ENCODE measurements at regions not wholly inside any gene's neighbourhood (a gene's known extent, or its start where the extent isn't known, plus 50 kb on each side); places are given as distances from the start of the nearest gene placed in this dataset.

DNA sequence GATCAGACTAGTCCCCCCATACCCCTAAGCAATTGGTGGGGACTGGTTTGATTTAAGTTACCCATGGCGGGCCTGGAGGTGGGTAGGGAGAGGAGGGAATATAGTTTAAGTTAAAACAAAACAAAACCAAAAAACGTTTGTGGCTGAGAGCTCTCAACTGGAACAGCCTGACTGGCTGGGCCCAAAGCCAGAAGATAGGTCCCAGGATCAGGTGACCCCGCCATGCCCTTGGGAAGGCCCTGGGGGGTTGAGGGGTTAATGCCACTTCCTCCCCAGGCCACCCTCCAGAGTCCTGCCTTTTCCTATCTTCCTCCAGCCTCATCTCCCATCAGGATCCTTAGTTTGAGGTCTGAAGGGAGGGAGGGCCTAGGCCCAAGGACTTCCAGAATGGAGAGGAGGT lies 82.3 kb upstream of the LHX1 start:
- DNase-seq (ENCODE audit: low read depth in 1 of 2, low spot score in 2 of 2) = no peak
- no peak overlapping the region for H2BK5ac ChIP-seq (ENCODE audit: low read depth, low read length)
- no peak overlapping the region for H4K91ac ChIP-seq (replicated peaks; ENCODE audit: insufficient read length, low read length)
- no peaks in the 10 kb centered on the region; a peak in 1 of 4 replicates for H3K9me3 ChIP-seq (ENCODE audit: insufficient read depth in 2 of 2, low read depth in 1 of 2, low read length in 1 of 2)
- no peak overlapping the region for H3K9ac ChIP-seq (replicated peaks in 1 of 4; ENCODE audit: extremely low read depth in 1 of 4, low read depth in 3 of 4, low read length in 3 of 4)
- no peak overlapping the region for H3K4me2 ChIP-seq (ENCODE audit: insufficient read depth in 1 of 2, low read depth in 2 of 2, low read length in 2 of 2)
- H3K79me1 ChIP-seq (ENCODE audit: low read depth, low read length) = no peaks in the 10 kb centered on the region
- no peak overlapping the region; the same call in 1 of the 2 replicates for H4K8ac ChIP-seq (ENCODE audit: extremely low read depth, insufficient read depth, low read length)
- no peak overlapping the region for H2BK120ac ChIP-seq (replicated peaks; ENCODE audit: low read depth, low read length)
- peaks cover 0 to 6% (median 2%) of the 10 kb centered on the region in 4 experiments; a peak in 4 of 7 replicates for H3K4me1 ChIP-seq (replicated peaks in 1 of 4; ENCODE audit: control insufficient read depth in 3 of 4, insufficient read depth in 4 of 4, low read length in 3 of 4)
- no peak overlapping the region for H3K23ac ChIP-seq (ENCODE audit: insufficient read length)
- no peak overlapping the region for H2BK12ac ChIP-seq (ENCODE audit: low read depth, low read length)
- H3K4me3 ChIP-seq (ENCODE audit: extremely low read depth in 1 of 4, insufficient read depth in 2 of 4, low read depth in 3 of 4, low read length in 4 of 4) = no peak overlapping the region
- 80% methylated on average over 3 of the region's 3 CpGs; no CpG with 5 or more reads in 1 of the 2 experiments for WGBS, 2 experiments (ENCODE audit: extremely low coverage in 1 of 2, insufficient coverage in 1 of 2, insufficient read length in 1 of 2, insufficient replicate concordance in 2 of 2, low coverage in 1 of 2, low lambda C conversion rate in 2 of 2, missing lambda C conversion rate in 1 of 2)
- H3K18ac ChIP-seq (ENCODE audit: extremely low read depth, low read length) = no peak overlapping the region
- H3K14ac ChIP-seq (ENCODE audit: insufficient read length) = no peak overlapping the region
- no peaks in the 10 kb centered on the region for H3K79me2 ChIP-seq (ENCODE audit: control insufficient read depth in 1 of 2, insufficient read depth in 2 of 2, low read length in 2 of 2)
- H2AK5ac ChIP-seq (ENCODE audit: low read depth, low read length) = no peak overlapping the region
- no peak overlapping the region for H3K56ac ChIP-seq (replicated peaks; ENCODE audit: insufficient read length, low read depth, low read length)
- H2BK15ac ChIP-seq (ENCODE audit: low read length) = no peak overlapping the region
- POLR2A ChIA-PET (ENCODE audit: partially characterized antibody) = interaction anchor here (1.2 to 1.8 kb wide), 2 partner anchors 10 to 64 kb away, joined by 4 read pairs; no protein-coding TSS in a partner anchor
- CTCF ChIA-PET (ENCODE audit: partially characterized antibody) = interaction anchor here (0.8 to 1.3 kb wide), 5 partner anchors 10 to 149 kb away, joined by 3 to 6 read pairs (median 4); no protein-coding TSS in a partner anchor
- no peak overlapping the region for H3K27ac ChIP-seq (ENCODE audit: low read depth, low read length)
- no peak overlapping the region for H2AFZ ChIP-seq (ENCODE audit: low read length)
- H3K27me3 ChIP-seq (replicated peaks in 1 of 4; ENCODE audit: control insufficient read depth in 3 of 4, extremely low read depth in 1 of 4, insufficient read depth in 3 of 4, low read length in 3 of 4) = no peaks in the 10 kb centered on the region
- TF ChIP-seq RNF2 (IDR thresholded peaks at IDR 0.05; ENCODE audit: borderline replicate concordance, low read depth, low read length, missing control alignments, poor library complexity, severe bottlenecking) (no peak), SUZ12 (IDR thresholded peaks at IDR 0.05; ENCODE audit: low read length) (no peak)
- TF ChIP-seq, protein P1, sequence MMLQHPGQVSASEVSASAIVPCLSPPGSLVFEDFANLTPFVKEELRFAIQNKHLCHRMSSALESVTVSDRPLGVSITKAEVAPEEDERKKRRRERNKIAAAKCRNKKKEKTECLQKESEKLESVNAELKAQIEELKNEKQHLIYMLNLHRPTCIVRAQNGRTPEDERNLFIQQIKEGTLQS (IDR thresholded peaks at IDR 0.05; ENCODE audit: insufficient read depth, low read depth, low read length) = no peak
- 0 out of 2 replicates have a peak, but pooled peaks cover 1% of the 10 kb centered on the region for H3K23me2 ChIP-seq (ENCODE audit: low read depth, low read length)
- H4K20me1 ChIP-seq (replicated peaks in 1 of 2; ENCODE audit: control insufficient read depth in 1 of 2, insufficient read depth in 2 of 2, low read length in 2 of 2) = no peaks in the 10 kb centered on the region
- H3K36me3 ChIP-seq (ENCODE audit: control insufficient read depth in 2 of 4, insufficient read depth in 4 of 4, low read length in 3 of 4) = no peaks in the 10 kb centered on the region
- no peak for FAIRE-seq
- no peak overlapping the region for H4K5ac ChIP-seq (ENCODE audit: insufficient read length, low read depth, low read length)
- no peak overlapping the region for H3K4ac ChIP-seq (replicated peaks; ENCODE audit: insufficient read length, low read depth, low read length)
- no peak overlapping the region for H2BK20ac ChIP-seq (ENCODE audit: low read length)
